LNCaP clone FGC (cell line): ENCODE measurements at regions not wholly inside any gene's neighbourhood (a gene's known extent, or its start where the extent isn't known, plus 50 kb on each side); places are given as distances from the start of the nearest gene placed in this dataset.
A peak's percentile ranks its signal among the peaks of the same experiment; 100 is the strongest.
"Not testable (repeated sequence)": the region's sequence is repeated elsewhere in the genome, so short reads cannot be mapped to it uniquely, and the experiment has no call there.

Experiments
- DNase-seq: peaks from one replicate; pipeline ENCODE4 v3.0.0-alpha.2; 2011; ENCODE audit warnings: low read depth
- H3K4me3 ChIP-seq: 2 replicates; pipeline ENCODE4 v1.5.1; 2011; ENCODE audit warnings: mild to moderate bottlenecking, low read depth, low read length, control low read depth
- CTCF ChIP-seq: IDR thresholded peaks from 2 replicates; pipeline ENCODE4 v1.5.1; 2012; ENCODE audit warnings: mild to moderate bottlenecking; ENCODE audit not compliant: control insufficient read depth, insufficient read depth; ENCODE audit errors: extremely low read depth

GRCh38 chr18:57881818-57882413 lies 78.8 kb upstream of the ATP8B1 start:
- peak; percentile 56 for DNase-seq
- H3K4me3 ChIP-seq: no peak overlapping the region
- peak; percentile 99 for TF ChIP-seq CTCF

GRCh38 chr18:57879924-57880323 lies 76.8 kb upstream of the ATP8B1 start:
- DNase-seq: not testable (repeated sequence)

GRCh38 chr18:57869221-57869620 lies 66.1 kb upstream of the ATP8B1 start:
- H3K4me3 ChIP-seq: no peak overlapping the region
- no peak for DNase-seq
- no peak for TF ChIP-seq CTCF

More at GRCh38 chr18:57879924-57880323, 76.8 kb upstream of the ATP8B1 start:
- not testable (repeated sequence) for H3K4me3 ChIP-seq

GRCh38 chr18:57866355-57866754 lies 63.2 kb upstream of the ATP8B1 start:
- no peak overlapping the region for H3K4me3 ChIP-seq
- TF ChIP-seq CTCF: no peak
- DNase-seq: peak; percentile 35

- no peak for TF ChIP-seq CTCF
- DNase-seq: no peak
Observed at GRCh38 chr18:57864615-57865121, 61.6 kb upstream of the ATP8B1 start.

GRCh38 chr18:57863706-57864105 lies 60.6 kb upstream of the ATP8B1 start:
- TF ChIP-seq CTCF: no peak
- no peak for DNase-seq

More at GRCh38 chr18:57864615-57865121, 61.6 kb upstream of the ATP8B1 start:
- no peak overlapping the region for H3K4me3 ChIP-seq

GRCh38 chr18:57859314-57859713 lies 56.2 kb upstream of the ATP8B1 start:
- no peak overlapping the region for H3K4me3 ChIP-seq
- no peak for DNase-seq
- TF ChIP-seq CTCF: peak; percentile 37; the same call in 1 of the 2 replicates

More at GRCh38 chr18:57863706-57864105, 60.6 kb upstream of the ATP8B1 start:
- H3K4me3 ChIP-seq: no peak overlapping the region
